ENCODE measurements at regions not wholly inside any gene's neighbourhood (a gene's known extent, or its start where the extent isn't known, plus 50 kb on each side); places are given as distances from the start of the nearest gene placed in this dataset.

DNA sequence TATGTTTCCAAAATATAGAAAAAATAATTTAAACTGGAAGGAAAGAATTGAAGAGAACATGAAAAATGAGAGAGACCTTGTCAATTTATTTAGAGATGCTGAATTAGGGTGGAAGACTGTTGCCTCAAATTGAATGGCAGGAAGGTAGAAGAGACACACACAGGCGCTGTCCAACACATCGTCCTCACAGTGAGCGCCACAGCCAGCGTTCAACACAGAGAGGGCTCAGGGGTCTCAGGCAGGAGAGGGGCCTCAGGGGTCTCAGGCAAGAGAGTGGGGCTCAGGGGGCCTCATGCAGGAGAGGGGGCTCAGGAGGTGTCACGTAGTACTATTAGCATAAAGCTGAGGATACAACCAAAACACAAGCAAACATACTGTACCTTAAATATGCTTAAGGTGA lies 65.7 kb downstream of the TMEM18 start:
- no peak for TF ChIP-seq CTCF (IDR thresholded peaks at IDR 0.05; ENCODE audit: low read depth, low read length)
- no peak for DNase-seq (ENCODE audit: extremely low read depth, low read depth)

DNA sequence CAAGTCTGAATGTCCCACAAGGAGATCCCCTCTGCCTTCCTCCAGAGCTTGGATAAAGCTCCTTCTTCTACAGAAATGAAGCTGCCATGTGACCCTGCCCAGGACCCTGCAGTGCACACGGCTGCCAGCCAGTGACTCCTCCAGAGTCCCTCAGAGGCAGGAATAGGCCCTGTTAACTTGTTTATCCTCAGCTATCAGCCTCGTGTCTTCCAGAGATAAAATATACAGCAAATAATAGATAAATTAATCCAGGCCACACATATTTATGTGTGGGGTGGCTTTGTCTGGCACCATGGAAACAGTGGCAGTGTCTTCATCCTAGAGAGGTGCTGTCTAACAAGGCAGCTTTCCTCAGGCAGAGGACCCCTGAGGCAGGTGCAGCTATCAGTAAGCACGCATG lies 66.7 kb downstream of the TMEM18 start:
- no peak for TF ChIP-seq CTCF (IDR thresholded peaks at IDR 0.05; ENCODE audit: low read depth, low read length)
- DNase-seq (ENCODE audit: extremely low read depth, low read depth) = no peak

DNA sequence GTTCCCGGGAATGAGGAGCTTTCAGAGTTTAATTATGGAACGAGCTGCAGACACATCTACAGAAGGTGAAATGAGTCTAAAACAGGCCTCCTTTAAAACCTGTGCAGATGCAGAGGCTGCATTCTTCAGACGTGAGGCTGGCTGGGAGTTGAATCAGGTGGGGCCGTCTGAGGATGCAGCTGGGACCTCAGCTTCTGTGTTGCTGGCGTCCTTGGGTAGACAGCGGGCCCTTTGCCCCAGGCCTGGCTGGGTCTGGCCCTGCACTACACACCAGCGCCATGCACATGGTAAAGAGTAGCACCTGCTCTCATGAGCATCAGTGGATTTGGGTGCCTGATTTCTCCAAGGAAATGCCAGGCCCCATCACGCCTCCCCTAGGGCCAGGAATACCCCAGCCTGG lies 67.3 kb downstream of the TMEM18 start:
- no peak for TF ChIP-seq CTCF (IDR thresholded peaks at IDR 0.05; ENCODE audit: low read depth, low read length)
- DNase-seq (ENCODE audit: extremely low read depth, low read depth) = no peak

DNA sequence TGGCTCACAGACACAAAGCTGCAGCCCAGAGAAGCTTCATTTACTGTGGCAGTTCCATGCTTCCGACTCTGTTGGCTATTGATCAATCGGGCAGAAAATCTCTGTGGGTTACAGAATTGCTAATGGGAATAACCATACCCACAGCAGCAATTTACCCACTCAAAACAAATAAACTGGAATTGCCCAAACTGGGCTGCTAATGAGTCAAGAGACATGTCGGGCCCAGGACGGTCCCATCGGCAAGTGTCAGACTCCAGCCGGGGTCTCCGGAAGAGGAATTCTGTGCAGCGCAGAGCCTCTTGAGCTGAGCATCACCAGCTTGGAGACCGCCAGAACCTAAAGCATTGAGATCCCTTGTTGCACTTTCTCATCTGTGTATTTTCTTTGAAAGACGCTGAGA lies 67.8 kb downstream of the TMEM18 start:
- no peak for TF ChIP-seq CTCF (IDR thresholded peaks at IDR 0.05; ENCODE audit: low read depth, low read length)
- DNase-seq (ENCODE audit: extremely low read depth, low read depth) = no peak

GRCh38 chr2:608711-609110 lies 68.5 kb downstream of the TMEM18 start:
- no peak for DNase-seq (ENCODE audit: extremely low read depth, low read depth)

DNA sequence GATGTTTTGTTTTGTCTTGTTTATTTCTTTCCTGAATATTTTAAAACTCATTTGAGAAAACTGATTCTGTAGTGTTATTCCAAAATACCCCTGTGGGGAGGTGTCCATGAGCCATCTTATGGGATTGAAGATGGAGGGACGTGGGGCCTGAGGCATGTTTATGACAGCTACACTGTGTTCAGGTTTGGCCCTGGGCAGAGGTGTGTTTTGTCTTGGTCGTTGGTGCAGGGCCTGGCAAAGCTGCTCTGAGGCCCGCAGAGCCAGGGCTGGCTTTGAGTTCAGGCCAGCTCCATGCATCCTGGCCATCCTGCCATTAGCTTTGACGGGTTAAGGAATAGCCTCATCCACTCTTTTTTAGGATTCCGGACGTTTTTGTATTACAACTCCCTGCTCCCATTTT lies 68.9 kb downstream of the TMEM18 start:
- DNase-seq (ENCODE audit: extremely low read depth, low read depth) = no peak
- no peak for TF ChIP-seq CTCF (IDR thresholded peaks at IDR 0.05; ENCODE audit: low read depth, low read length)

More at GRCh38 chr2:608711-609110, 68.5 kb downstream of the TMEM18 start:
- no peak for TF ChIP-seq CTCF (IDR thresholded peaks at IDR 0.05; ENCODE audit: low read depth, low read length)

GRCh38 chr2:607709-608108 lies 69.5 kb downstream of the TMEM18 start:
- TF ChIP-seq CTCF (IDR thresholded peaks at IDR 0.05; ENCODE audit: low read depth, low read length) = no peak
- no peak for DNase-seq (ENCODE audit: extremely low read depth, low read depth)
